ENCODE measurements at regions not wholly inside any gene's neighbourhood (a gene's known extent, or its start where the extent isn't known, plus 50 kb on each side); places are given as distances from the start of the nearest gene placed in this dataset.

DNA sequence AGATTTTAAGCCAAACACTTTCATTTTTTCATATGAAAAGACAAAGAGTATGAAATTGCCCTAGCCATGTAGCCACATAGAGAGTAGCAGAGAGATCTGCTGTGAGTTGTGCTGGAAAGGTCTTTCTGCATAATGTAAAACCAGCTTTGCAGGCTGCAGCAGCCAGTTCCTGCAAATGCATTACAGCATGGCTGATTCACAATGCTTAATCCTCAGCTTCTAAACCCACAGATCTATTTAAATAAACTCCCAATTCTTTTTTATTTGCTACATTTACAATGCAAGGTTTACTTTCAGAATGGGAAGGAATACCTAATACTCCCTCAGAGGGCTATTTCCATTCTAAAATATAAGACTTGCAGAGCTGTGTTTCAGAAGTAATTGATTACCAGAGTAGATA, 185.6 kb upstream of the STARD13 start:
- no peak for DNase-seq
- H3K4me1 ChIP-seq (ENCODE audit: insufficient read depth), result no peaks in the 10 kb centered on the region
- H3K27me3 ChIP-seq, result no peaks in the 10 kb centered on the region
- no peak overlapping the region for H3K27ac ChIP-seq
- H3K36me3 ChIP-seq, result no peaks in the 10 kb centered on the region
- intact Hi-C loops (cut with DNase I), result no loop called here
- H3K4me3 ChIP-seq, result no peak overlapping the region
- H3K9me3 ChIP-seq, result no peaks in the 10 kb centered on the region
- no peak for TF ChIP-seq CTCF (IDR thresholded peaks at IDR 0.05)
- TF ChIP-seq POLR2A (IDR thresholded peaks at IDR 0.05), result no peak
- no peak for TF ChIP-seq EP300 (IDR thresholded peaks at IDR 0.05)

DNA sequence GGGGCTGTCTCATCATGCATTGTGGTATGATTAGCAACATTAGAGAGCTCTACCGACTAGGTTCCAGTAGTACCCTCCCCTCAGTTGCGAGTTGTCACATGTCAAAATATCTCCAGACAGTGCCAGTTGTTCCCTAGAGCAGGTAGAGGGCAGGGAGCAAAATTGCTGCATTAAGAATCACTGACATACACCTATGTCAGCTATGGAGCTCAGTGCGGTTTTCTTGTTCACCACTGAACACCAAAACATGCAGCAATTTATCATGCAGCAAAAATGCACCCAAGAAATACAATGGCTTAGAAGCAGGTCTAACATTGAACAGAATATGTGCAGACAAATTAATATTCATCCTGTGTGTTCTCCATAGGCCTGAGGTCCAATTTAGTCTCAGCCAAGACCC, 186.9 kb upstream of the STARD13 start:
- intact Hi-C loops (cut with DNase I), result no loop called here
- Histone ChIP-seq H3K27me3 (no peaks in the 10 kb centered on the region), H3K9me3 (no peaks in the 10 kb centered on the region), H3K4me3 (no peak overlapping the region), H3K4me1 (ENCODE audit: insufficient read depth) (no peaks in the 10 kb centered on the region), H3K36me3 (no peaks in the 10 kb centered on the region), H3K27ac (no peak overlapping the region)
- TF ChIP-seq EP300 (IDR thresholded peaks at IDR 0.05) (no peak), CTCF (IDR thresholded peaks at IDR 0.05) (no peak)
- no peak for DNase-seq
- 58 to 89% (median 87%) methylated on average over 3 of the region's 3 CpGs for WGBS, 3 donors

GRCh38 chr13:33479105-33479504, 193.6 kb upstream of the STARD13 start:
- intact Hi-C loops (cut with DNase I), result no loop called here
- no peaks in the 10 kb centered on the region for H3K27me3 ChIP-seq
- no peak for TF ChIP-seq EP300 (IDR thresholded peaks at IDR 0.05)
- TF ChIP-seq POLR2A (IDR thresholded peaks at IDR 0.05), result no peak
- TF ChIP-seq CTCF (IDR thresholded peaks at IDR 0.05), result no peak
- DNase-seq, result no peak
- no peaks in the 10 kb centered on the region for H3K9me3 ChIP-seq
- WGBS, 3 donors, result 79 to 87% (median 85%) methylated on average over 4 of the region's 4 CpGs
- H3K4me1 ChIP-seq (ENCODE audit: insufficient read depth), result no peaks in the 10 kb centered on the region
- no peak overlapping the region for H3K4me3 ChIP-seq
- no peaks in the 10 kb centered on the region for H3K36me3 ChIP-seq
- no peak overlapping the region for H3K27ac ChIP-seq

DNA sequence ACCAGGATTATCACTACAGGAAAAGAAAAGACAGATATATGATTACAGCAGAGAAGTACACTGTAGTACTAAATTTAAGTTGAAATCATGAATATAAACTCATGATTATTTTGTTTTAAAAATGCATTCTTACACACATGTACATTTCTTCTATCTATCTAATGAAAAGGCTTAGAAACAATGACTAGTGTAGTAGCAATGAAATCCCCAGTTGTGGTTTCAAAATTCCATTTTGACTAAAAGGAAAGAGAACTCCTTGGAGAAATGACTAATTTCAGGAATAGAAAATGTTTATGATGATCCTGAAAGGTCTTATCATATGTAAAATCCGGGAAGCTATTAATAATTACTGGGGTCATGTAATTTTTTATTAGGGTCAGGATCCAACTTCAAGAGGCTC, 195.0 kb upstream of the STARD13 start:
- no peak for TF ChIP-seq EP300 (IDR thresholded peaks at IDR 0.05)
- no peak for TF ChIP-seq POLR2A (IDR thresholded peaks at IDR 0.05)
- TF ChIP-seq CTCF (IDR thresholded peaks at IDR 0.05), result no peak
- Histone ChIP-seq H3K36me3 (no peaks in the 10 kb centered on the region), H3K9me3 (no peaks in the 10 kb centered on the region), H3K4me3 (no peak overlapping the region), H3K4me1 (ENCODE audit: insufficient read depth) (no peaks in the 10 kb centered on the region), H3K27ac (no peak overlapping the region), H3K27me3 (no peaks in the 10 kb centered on the region)
- intact Hi-C loops (cut with DNase I), result no loop called here
- WGBS, 3 donors, result 74 to 84% (median 75%) methylated on average over 1 of the region's 1 CpG
- no peak for DNase-seq

DNA sequence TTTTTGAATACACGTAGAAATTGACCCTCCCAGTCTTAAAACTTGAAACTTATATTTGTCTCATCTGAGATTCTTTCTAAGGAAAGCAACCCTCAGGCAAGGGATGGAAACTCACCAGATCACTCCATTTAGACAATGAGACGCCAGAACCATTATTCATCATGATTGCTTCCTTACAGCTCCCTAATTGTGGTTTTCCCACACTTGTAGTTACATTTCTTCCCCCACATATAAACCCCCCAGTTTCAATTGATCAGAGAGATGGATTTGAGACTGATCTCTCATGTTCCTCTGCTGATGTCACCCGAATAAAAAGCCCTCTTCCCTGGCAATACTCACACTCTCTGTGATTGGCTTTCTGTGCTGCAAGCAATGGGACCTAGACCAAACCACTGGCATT, 197.9 kb upstream of the STARD13 start:
- H3K27me3 ChIP-seq, result no peaks in the 10 kb centered on the region
- no peak for DNase-seq
- no peaks in the 10 kb centered on the region for H3K4me1 ChIP-seq (ENCODE audit: insufficient read depth)
- no peak overlapping the region for H3K27ac ChIP-seq
- intact Hi-C loops (cut with DNase I), result no loop called here
- 83 to 94% (median 87%) methylated on average over 3 of the region's 3 CpGs for WGBS, 3 donors
- H3K4me3 ChIP-seq, result no peak overlapping the region
- TF ChIP-seq POLR2A (IDR thresholded peaks at IDR 0.05), result no peak
- H3K9me3 ChIP-seq, result no peaks in the 10 kb centered on the region
- H3K36me3 ChIP-seq, result no peaks in the 10 kb centered on the region

Data from ovary (tissue), 7 donors.